ENCODE measurements at regions not wholly inside any gene's neighbourhood (a gene's known extent, or its start where the extent isn't known, plus 50 kb on each side); places are given as distances from the start of the nearest gene placed in this dataset.

GRCh38 chr1:72938408-72938807, 656.1 kb upstream of the NEGR1 start:
- FAIRE-seq, result no peak
- no peak for TF ChIP-seq POLR2A (IDR thresholded peaks at IDR 0.05; ENCODE audit: low read depth, low read length)
- no peak for TF ChIP-seq EZH2 (IDR thresholded peaks at IDR 0.05; ENCODE audit: borderline replicate concordance, low read depth, low read length, severe bottlenecking)
- no peak for TF ChIP-seq JUN (IDR thresholded peaks at IDR 0.05; ENCODE audit: borderline replicate concordance, insufficient read depth, insufficient read length, low read depth)
- TF ChIP-seq CTCF (IDR thresholded peaks at IDR 0.05; ENCODE audit: extremely low read depth in 1 of 2, insufficient read depth in 1 of 2, low read depth in 1 of 2, low read length in 2 of 2), result no peak
- no peak for TF ChIP-seq POLR2AphosphoS5 (IDR thresholded peaks at IDR 0.05; ENCODE audit: insufficient read depth, low read depth, low read length)
- no peak for TF ChIP-seq FOS (IDR thresholded peaks at IDR 0.05; ENCODE audit: borderline replicate concordance, insufficient read depth, low read length)

GRCh38 chr1:72937905-72938304, 655.6 kb upstream of the NEGR1 start:
- dilution Hi-C loops (cut with MboI; ENCODE audit: extremely low pct_ligation_motif_present, low sequenced_read_pairs) (no loop called here), intact Hi-C loops (cut with micrococcal nuclease) (no loop called here)
- ChIA-PET CTCF (no interaction called here), POLR2A (no interaction called here)
- no peaks in the 10 kb centered on the region for H3K9me3 ChIP-seq (replicated peaks; ENCODE audit: control insufficient read depth, insufficient read depth, low read length)
- DNase-seq (ENCODE audit: low read depth, low spot score), result no peak
- H3K36me3 ChIP-seq (ENCODE audit: control insufficient read depth in 2 of 2, extremely low read depth in 1 of 2, insufficient read depth in 2 of 2, low read length in 2 of 2), result no peaks in the 10 kb centered on the region
- H3K4me3 ChIP-seq (replicated peaks in 1 of 3; ENCODE audit: insufficient read depth in 1 of 3, low read depth in 1 of 3, low read length in 3 of 3), result no peak overlapping the region
- no peaks in the 10 kb centered on the region for H3K9me1 ChIP-seq (replicated peaks; ENCODE audit: control insufficient read depth, extremely low read depth, insufficient read depth, low read length)
- FAIRE-seq, result no peak
- no peaks in the 10 kb centered on the region for H3K27me3 ChIP-seq (ENCODE audit: control insufficient read depth in 2 of 2, insufficient read depth in 2 of 2, low read length in 2 of 2)
- H3K4me1 ChIP-seq (ENCODE audit: control insufficient read depth, extremely low read depth, insufficient read depth, low read length), result no peaks in the 10 kb centered on the region
- no TSS peak for BruUV-seq (replicated peaks)
- TF ChIP-seq CTCF (IDR thresholded peaks at IDR 0.05; ENCODE audit: extremely low read depth in 1 of 2, insufficient read depth in 1 of 2, low read depth in 1 of 2, low read length in 2 of 2), result no peak
- TF ChIP-seq MYC (IDR thresholded peaks at IDR 0.05; ENCODE audit: low read depth, low read length), result no peak
- TF ChIP-seq, protein P1, sequence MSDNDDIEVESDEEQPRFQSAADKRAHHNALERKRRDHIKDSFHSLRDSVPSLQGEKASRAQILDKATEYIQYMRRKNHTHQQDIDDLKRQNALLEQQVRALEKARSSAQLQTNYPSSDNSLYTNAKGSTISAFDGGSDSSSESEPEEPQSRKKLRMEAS (IDR thresholded peaks at IDR 0.05; ENCODE audit: insufficient read depth, insufficient read length), result no peak
- no peak for TF ChIP-seq JUN (IDR thresholded peaks at IDR 0.05; ENCODE audit: borderline replicate concordance, insufficient read depth, insufficient read length, low read depth)
- TF ChIP-seq GATA2 (IDR thresholded peaks at IDR 0.05; ENCODE audit: insufficient read depth, insufficient read length, low read depth, low read length), result no peak
- no peak for TF ChIP-seq FOS (IDR thresholded peaks at IDR 0.05; ENCODE audit: borderline replicate concordance, insufficient read depth, low read length)
- no peak for TF ChIP-seq POLR2AphosphoS5 (IDR thresholded peaks at IDR 0.05; ENCODE audit: insufficient read depth, low read depth, low read length)
- TF ChIP-seq POLR2A (IDR thresholded peaks at IDR 0.05; ENCODE audit: low read depth, low read length), result no peak
- TF ChIP-seq EZH2 (IDR thresholded peaks at IDR 0.05; ENCODE audit: borderline replicate concordance, low read depth, low read length, severe bottlenecking), result no peak
- H2AFZ ChIP-seq (ENCODE audit: low read depth, low read length), result no peak overlapping the region
- no peak overlapping the region for H3K4me2 ChIP-seq (ENCODE audit: insufficient read depth, low read length)
- no peaks in the 10 kb centered on the region for H3K79me2 ChIP-seq (ENCODE audit: control insufficient read depth, insufficient read depth, low read length)
- H4K20me1 ChIP-seq (replicated peaks; ENCODE audit: control insufficient read depth, extremely low read depth, insufficient read depth, low read length), result no peaks in the 10 kb centered on the region
- H3K9ac ChIP-seq (replicated peaks; ENCODE audit: extremely low read depth, insufficient read depth, low read length), result no peak overlapping the region
- H3K27ac ChIP-seq (ENCODE audit: insufficient read depth, low read depth, low read length), result no peak overlapping the region

More at GRCh38 chr1:72938408-72938807, 656.1 kb upstream of the NEGR1 start:
- Histone ChIP-seq H3K27ac (ENCODE audit: insufficient read depth, low read depth, low read length) (no peak overlapping the region), H3K36me3 (ENCODE audit: control insufficient read depth in 2 of 2, extremely low read depth in 1 of 2, insufficient read depth in 2 of 2, low read length in 2 of 2) (no peaks in the 10 kb centered on the region), H3K4me1 (ENCODE audit: control insufficient read depth, extremely low read depth, insufficient read depth, low read length) (no peaks in the 10 kb centered on the region), H3K4me3 (replicated peaks in 1 of 3; ENCODE audit: insufficient read depth in 1 of 3, low read depth in 1 of 3, low read length in 3 of 3) (no peak overlapping the region), H3K9ac (replicated peaks; ENCODE audit: extremely low read depth, insufficient read depth, low read length) (no peak overlapping the region), H3K4me2 (ENCODE audit: insufficient read depth, low read length) (no peak overlapping the region), H3K9me1 (replicated peaks; ENCODE audit: control insufficient read depth, extremely low read depth, insufficient read depth, low read length) (no peaks in the 10 kb centered on the region), H4K20me1 (replicated peaks; ENCODE audit: control insufficient read depth, extremely low read depth, insufficient read depth, low read length) (no peaks in the 10 kb centered on the region), H3K79me2 (ENCODE audit: control insufficient read depth, insufficient read depth, low read length) (no peaks in the 10 kb centered on the region), H2AFZ (ENCODE audit: low read depth, low read length) (no peak overlapping the region), H3K27me3 (ENCODE audit: control insufficient read depth in 2 of 2, insufficient read depth in 2 of 2, low read length in 2 of 2) (no peaks in the 10 kb centered on the region), H3K9me3 (replicated peaks; ENCODE audit: control insufficient read depth, insufficient read depth, low read length) (no peaks in the 10 kb centered on the region)
- intact Hi-C loops (cut with micrococcal nuclease), result no loop called here
- dilution Hi-C loops (cut with MboI; ENCODE audit: extremely low pct_ligation_motif_present, low sequenced_read_pairs), result no loop called here
- CTCF ChIA-PET, result interaction anchor here (1.2 to 1.4 kb wide), 2 partner anchors 8 to 25 kb away, joined by 3 to 5 read pairs; no protein-coding TSS in a partner anchor
- no TSS peak for BruUV-seq (replicated peaks)
- POLR2A ChIA-PET, result no interaction called here
- no peak for DNase-seq (ENCODE audit: low read depth, low spot score)

Data from endothelial cell of umbilical vein (primary cell).